ENCODE measurements at regions not wholly inside any gene's neighbourhood (a gene's known extent, or its start where the extent isn't known, plus 50 kb on each side); places are given as distances from the start of the nearest gene placed in this dataset.
"Not testable (repeated sequence)": the region's sequence is repeated elsewhere in the genome, so short reads cannot be mapped to it uniquely, and the experiment has no call there.

- no peak for DNase-seq
Measured at GRCh38 chr9:38181232-38181631, 112.2 kb upstream of the SHB start.

GRCh38 chr9:38180656-38181055 is 111.6 kb upstream of the SHB start:
- DNase-seq: no peak

- DNase-seq: no peak
Measured at GRCh38 chr9:38179965-38180364, 110.9 kb upstream of the SHB start.

GRCh38 chr9:38178237-38178636 is 109.2 kb upstream of the SHB start:
- no peak for DNase-seq

GRCh38 chr9:38177680-38178079 is 108.7 kb upstream of the SHB start:
- no peak for DNase-seq

GRCh38 chr9:38176251-38176650 is 107.2 kb upstream of the SHB start:
- DNase-seq: no peak

- no peak for DNase-seq
Measured at GRCh38 chr9:38175423-38175822, 106.4 kb upstream of the SHB start.

- DNase-seq: no peak
Measured at GRCh38 chr9:38172586-38172985, 103.6 kb upstream of the SHB start.

- DNase-seq: no peak
Measured at GRCh38 chr9:38171926-38172325, 102.9 kb upstream of the SHB start.

- no peak for DNase-seq
Measured at GRCh38 chr9:38171538-38171884, 102.5 kb upstream of the SHB start.

GRCh38 chr9:38170763-38171537 is 101.9 kb upstream of the SHB start:
- not testable (repeated sequence) for DNase-seq

GRCh38 chr9:38170155-38170554 is 101.1 kb upstream of the SHB start:
- DNase-seq: not testable (repeated sequence)

GRCh38 chr9:38166501-38166900 is 97.5 kb upstream of the SHB start:
- DNase-seq: no peak

- no peak for DNase-seq
Measured at GRCh38 chr9:38164659-38165221, 95.7 kb upstream of the SHB start.

- DNase-seq: no peak
Measured at GRCh38 chr9:38163518-38163917, 94.5 kb upstream of the SHB start.

GRCh38 chr9:38162332-38163211 is 93.5 kb upstream of the SHB start:
- no peak for DNase-seq

- peak; percentile 49 for DNase-seq
Measured at GRCh38 chr9:38160613-38161215, 91.7 kb upstream of the SHB start.

- DNase-seq: no peak
Measured at GRCh38 chr9:38159599-38159998, 90.6 kb upstream of the SHB start.

- DNase-seq: no peak
Measured at GRCh38 chr9:38158628-38159027, 89.6 kb upstream of the SHB start.

GRCh38 chr9:38157711-38158110 is 88.7 kb upstream of the SHB start:
- no peak for DNase-seq

- no peak for DNase-seq
Measured at GRCh38 chr9:38154501-38155421, 85.7 kb upstream of the SHB start.

GRCh38 chr9:38153910-38154291 is 84.9 kb upstream of the SHB start:
- DNase-seq: no peak
